ENCODE measurements at regions not wholly inside any gene's neighbourhood (a gene's known extent, or its start where the extent isn't known, plus 50 kb on each side); places are given as distances from the start of the nearest gene placed in this dataset.

DNA sequence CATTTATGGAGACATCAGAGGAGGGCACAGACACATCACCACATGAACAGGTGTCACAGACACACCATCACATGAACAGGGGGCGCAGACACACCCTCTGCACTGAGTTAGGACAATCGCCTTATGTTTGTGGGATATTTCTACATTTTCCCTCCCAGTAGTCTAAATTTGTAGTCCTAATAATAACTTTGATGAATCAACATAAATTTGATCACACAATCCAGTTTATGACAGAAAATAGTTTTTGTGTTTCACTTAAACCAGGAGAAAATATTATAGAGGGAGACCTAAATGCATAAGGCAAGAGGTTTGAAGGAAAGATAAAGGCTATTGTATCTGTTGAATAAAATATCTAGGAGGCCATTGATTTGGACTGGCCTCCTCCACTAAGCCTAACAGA lies 195.7 kb downstream of the GPX5 start:
- DNase-seq (ENCODE audit: low spot score): no peak
- in situ Hi-C loops (cut with MboI; ENCODE audit: low sequenced_read_pairs, unreplicated experiment): no loop called here
- TF ChIP-seq CTCF (IDR thresholded peaks at IDR 0.05; ENCODE audit: borderline replicate concordance, control extremely low read depth, extremely low read depth, insufficient read depth, missing control alignments): no peak

- DNase-seq (ENCODE audit: low spot score): no peak
- TF ChIP-seq CTCF (IDR thresholded peaks at IDR 0.05; ENCODE audit: borderline replicate concordance, control extremely low read depth, extremely low read depth, insufficient read depth, missing control alignments): no peak
- in situ Hi-C loops (cut with MboI; ENCODE audit: low sequenced_read_pairs, unreplicated experiment): no loop called here
Observed at GRCh38 chr6:28724395-28724794, 198.7 kb downstream of the GPX5 start.

GRCh38 chr6:28725274-28725809 lies 198.4 kb downstream of the TRIM27 start:
- TF ChIP-seq CTCF (IDR thresholded peaks at IDR 0.05; ENCODE audit: borderline replicate concordance, control extremely low read depth, extremely low read depth, insufficient read depth, missing control alignments): no peak
- DNase-seq (ENCODE audit: low spot score): no peak
- in situ Hi-C loops (cut with MboI; ENCODE audit: low sequenced_read_pairs, unreplicated experiment): no loop called here

DNA sequence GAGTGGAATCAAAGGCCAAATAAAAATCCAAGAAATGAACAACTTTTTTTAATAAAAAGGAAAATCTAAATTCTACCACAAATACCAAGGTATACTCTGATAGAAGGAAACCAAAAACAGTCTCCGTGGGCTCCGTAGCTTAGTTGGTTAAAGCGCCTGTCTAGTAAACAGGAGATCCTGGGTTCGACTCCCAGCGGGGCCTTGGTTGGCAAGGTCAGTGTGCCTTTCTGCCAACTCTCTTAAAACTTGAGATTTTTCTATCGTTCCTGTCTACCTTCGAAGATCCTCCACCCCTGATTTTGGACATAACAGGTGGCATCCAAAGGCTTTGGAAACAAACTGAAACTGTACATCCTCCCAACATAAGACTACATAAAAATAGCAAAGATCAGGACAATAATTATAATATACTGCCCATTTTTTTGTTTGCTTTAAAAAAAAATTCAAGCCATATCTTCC lies 197.9 kb downstream of the TRIM27 start:
- in situ Hi-C loops (cut with MboI; ENCODE audit: low sequenced_read_pairs, unreplicated experiment): no loop called here
- DNase-seq (ENCODE audit: low spot score): no peak
- TF ChIP-seq CTCF (IDR thresholded peaks at IDR 0.05; ENCODE audit: borderline replicate concordance, control extremely low read depth, extremely low read depth, insufficient read depth, missing control alignments): no peak

- no peak for DNase-seq (ENCODE audit: low spot score)
- no peak for TF ChIP-seq CTCF (IDR thresholded peaks at IDR 0.05; ENCODE audit: borderline replicate concordance, control extremely low read depth, extremely low read depth, insufficient read depth, missing control alignments)
- in situ Hi-C loops (cut with MboI; ENCODE audit: low sequenced_read_pairs, unreplicated experiment): no loop called here
Observed at GRCh38 chr6:28726569-28727309, 197.0 kb downstream of the TRIM27 start.

GRCh38 chr6:28727559-28728211 lies 196.1 kb downstream of the TRIM27 start:
- in situ Hi-C loops (cut with MboI; ENCODE audit: low sequenced_read_pairs, unreplicated experiment): no loop called here
- no peak for DNase-seq (ENCODE audit: low spot score)
- no peak for TF ChIP-seq CTCF (IDR thresholded peaks at IDR 0.05; ENCODE audit: borderline replicate concordance, control extremely low read depth, extremely low read depth, insufficient read depth, missing control alignments)

Measured in GM13976 (cell line).